Thyroid gland (tissue), 4 donors: ENCODE measurements at regions not wholly inside any gene's neighbourhood (a gene's known extent, or its start where the extent isn't known, plus 50 kb on each side); places are given as distances from the start of the nearest gene placed in this dataset.

Experiments used
- CTCF ChIP-seq, 6 experiments: fragments of 200-600 bp in 3 of 6; fragments of 450-650 bp in 3 of 6; sonication (generic) in 3 of 6; IDR thresholded peaks; one replicate each; pipeline ENCODE4 v1.5.1; 2016 to 2019; ENCODE audit warnings: antibody characterized with exemption in 6 of 6, mild to moderate bottlenecking in 2 of 6, inconsistent platforms in 1 of 6, moderate library complexity in 1 of 6
- POLR2A ChIP-seq, 2 donors: fragments of 450-650 bp; IDR thresholded peaks; one replicate each; pipeline ENCODE4 v1.6.1; 2017; ENCODE audit warnings: antibody characterized with exemption in 2 of 2, mild to moderate bottlenecking in 2 of 2, moderate library complexity in 1 of 2

GRCh38 chr10:111440501-111440900 is 363.7 kb downstream of the ADRA2A start:
- TF ChIP-seq CTCF (IDR thresholded peaks at IDR 0.05) = no peak
- no peak for TF ChIP-seq POLR2A (IDR thresholded peaks at IDR 0.05)
